Keratinocyte (primary cell): ENCODE measurements at regions not wholly inside any gene's neighbourhood (a gene's known extent, or its start where the extent isn't known, plus 50 kb on each side); places are given as distances from the start of the nearest gene placed in this dataset.

ENCODE experiments used
- EZH2 ChIP-seq: IDR thresholded peaks from one replicate; pipeline ENCODE4 v1.6.1; 2012; ENCODE audit warnings: inconsistent platforms, mild to moderate bottlenecking, low read length, moderate library complexity
- TF ChIP-seq, protein P1 (sequence below), 3 experiments: IDR thresholded peaks in 1 of 3; conservative IDR thresholded peaks in 1 of 3; optimal IDR thresholded peaks in 1 of 3; 2 replicates in 2 of 3; 3 replicates in 1 of 3; pipeline versions ENCODE3 to v1.5.1; 2011; ENCODE audit warnings: low read length in 3 of 3, mild to moderate bottlenecking in 3 of 3, moderate library complexity in 2 of 3, control low read depth in 1 of 3, inconsistent platforms in 1 of 3; ENCODE audit not compliant: insufficient read depth in 2 of 3; ENCODE audit errors: extremely low read depth in 1 of 3

DNA sequence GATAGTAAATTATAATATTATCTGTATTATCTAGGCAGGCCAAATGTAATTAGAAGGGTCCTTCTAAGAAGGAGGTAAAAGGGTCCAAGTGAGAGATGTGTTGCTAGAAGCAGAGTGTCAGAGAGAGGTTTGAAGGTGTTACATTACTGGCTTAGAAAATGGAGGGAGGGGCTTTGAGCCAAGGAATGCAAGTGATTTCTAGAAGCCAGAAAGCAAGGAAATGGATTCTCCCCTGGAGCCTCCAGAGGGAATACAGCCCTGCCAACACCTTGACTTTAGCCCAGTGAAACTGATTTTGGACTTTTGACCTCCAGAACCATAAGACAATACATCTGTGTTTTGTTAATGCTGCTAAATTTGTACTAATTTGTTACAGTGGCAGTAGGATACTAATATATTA, 97.9 kb upstream of the IL6 start:
- TF ChIP-seq, protein P1, sequence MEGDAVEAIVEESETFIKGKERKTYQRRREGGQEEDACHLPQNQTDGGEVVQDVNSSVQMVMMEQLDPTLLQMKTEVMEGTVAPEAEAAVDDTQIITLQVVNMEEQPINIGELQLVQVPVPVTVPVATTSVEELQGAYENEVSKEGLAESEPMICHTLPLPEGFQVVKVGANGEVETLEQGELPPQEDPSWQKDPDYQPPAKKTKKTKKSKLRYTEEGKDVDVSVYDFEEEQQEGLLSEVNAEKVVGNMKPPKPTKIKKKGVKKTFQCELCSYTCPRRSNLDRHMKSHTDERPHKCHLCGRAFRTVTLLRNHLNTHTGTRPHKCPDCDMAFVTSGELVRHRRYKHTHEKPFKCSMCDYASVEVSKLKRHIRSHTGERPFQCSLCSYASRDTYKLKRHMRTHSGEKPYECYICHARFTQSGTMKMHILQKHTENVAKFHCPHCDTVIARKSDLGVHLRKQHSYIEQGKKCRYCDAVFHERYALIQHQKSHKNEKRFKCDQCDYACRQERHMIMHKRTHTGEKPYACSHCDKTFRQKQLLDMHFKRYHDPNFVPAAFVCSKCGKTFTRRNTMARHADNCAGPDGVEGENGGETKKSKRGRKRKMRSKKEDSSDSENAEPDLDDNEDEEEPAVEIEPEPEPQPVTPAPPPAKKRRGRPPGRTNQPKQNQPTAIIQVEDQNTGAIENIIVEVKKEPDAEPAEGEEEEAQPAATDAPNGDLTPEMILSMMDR (optimal IDR thresholded peaks at IDR 0.05 in 1 of 3, IDR thresholded peaks at IDR 0.05 in 1 of 3, conservative IDR thresholded peaks at IDR 0.05 in 1 of 3; ENCODE audit: extremely low read depth in 1 of 3, insufficient read depth in 2 of 3, low read length in 3 of 3): no peak
- TF ChIP-seq EZH2: no peak
